OCI-LY3 (cell line): ENCODE measurements at regions not wholly inside any gene's neighbourhood (a gene's known extent, or its start where the extent isn't known, plus 50 kb on each side); places are given as distances from the start of the nearest gene placed in this dataset.

ENCODE experiments used
- H2AFZ ChIP-seq: fragments of 200-600, 300-600 bp; shearing (Covaris generic); 2 replicates; pipeline ENCODE4 v1.6.0; 2014; ENCODE audit warnings: antibody characterized with exemption, low read depth, low read length
- H3K27ac ChIP-seq: fragments of 200-600, 300-600 bp; sonication (generic); 2 replicates; pipeline ENCODE4 v1.5.1; 2014; ENCODE audit warnings: mild to moderate bottlenecking, low read length, moderate library complexity, mixed read lengths
- H3K27me3 ChIP-seq: fragments of 200-600, 300-600 bp; sonication (generic); 2 replicates; pipeline ENCODE4 v1.6.1; 2014; ENCODE audit warnings: low read depth, low read length, mixed read lengths
- H3K36me3 ChIP-seq: fragments of 200-600, 300-600 bp; sonication (generic); replicated peaks from 2 replicates; pipeline ENCODE3; 2014; ENCODE audit warnings: low read depth, low read length, mixed read lengths
- H3K4me1 ChIP-seq: fragments of 300-600, 200-600 bp; sonication (generic); 2 replicates; pipeline ENCODE4 v1.6.1; 2014; ENCODE audit warnings: low read length, mixed read lengths
- H3K4me2 ChIP-seq: fragments of 200-600, 300-600 bp; sonication (generic); 2 replicates; pipeline ENCODE4 v1.6.1; 2014; ENCODE audit warnings: low read length, mixed read lengths
- H3K4me3 ChIP-seq: fragments of 300-600, 200-600 bp; sonication (generic); 2 replicates; pipeline ENCODE4 v1.5.1; 2014; ENCODE audit warnings: antibody characterized with exemption, mild to moderate bottlenecking, low read length, moderate library complexity
- H3K79me2 ChIP-seq: fragments of 300-600, 200-600 bp; shearing (Covaris generic); 2 replicates; pipeline ENCODE4 v1.6.1; 2014; ENCODE audit warnings: mild to moderate bottlenecking, low read length, mixed read lengths
- H3K9ac ChIP-seq: fragments of 300-600, 200-600 bp; shearing (Covaris generic); 2 replicates; pipeline ENCODE4 v1.6.0; 2014; ENCODE audit warnings: mild to moderate bottlenecking, low read length, moderate library complexity
- H3K9me3 ChIP-seq: fragments of 200-600, 300-600 bp; shearing (Covaris generic); 2 replicates; pipeline ENCODE4 v1.6.1; 2014; ENCODE audit warnings: low read length, mixed read lengths; ENCODE audit not compliant: insufficient read depth
- H4K20me1 ChIP-seq: fragments of 200-600, 300-600 bp; sonication (generic); 2 replicates; pipeline ENCODE4 v1.6.1; 2016; ENCODE audit warnings: low read length, mixed read lengths; ENCODE audit not compliant: insufficient read depth
- EZH2phosphoT487 ChIP-seq: fragments of 200-600 bp; shearing (Covaris generic); IDR thresholded peaks from 2 replicates; pipeline ENCODE4 v1.6.1; 2018; ENCODE audit warnings: antibody characterized with exemption, mixed run types, low read depth
- TF ChIP-seq, protein P1 (sequence below): fragments of 200-600, 300-600 bp; sonication (generic); IDR thresholded peaks from 2 replicates; pipeline ENCODE4 v1.5.1; 2014; ENCODE audit warnings: antibody characterized with exemption, low read length, low read depth

DNA sequence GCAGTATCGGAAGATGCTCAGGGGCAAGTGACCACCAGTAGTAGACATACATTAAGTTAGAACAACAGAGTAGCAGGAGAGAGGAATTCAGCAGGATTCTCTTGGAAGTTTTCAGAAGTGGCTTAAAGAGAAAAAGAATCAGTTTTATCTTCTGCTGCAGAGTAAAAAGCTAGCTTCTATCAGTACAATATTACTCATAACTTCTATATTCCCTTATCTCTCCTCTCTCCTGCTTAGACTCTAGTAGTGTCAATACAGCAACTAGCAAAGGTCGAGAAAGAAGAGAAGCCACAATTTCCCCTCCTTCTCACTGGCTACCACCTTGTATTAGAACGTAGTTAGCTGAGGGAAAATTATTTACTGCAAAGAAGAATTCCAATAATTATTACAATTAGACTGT, 539.7 kb downstream of the DIPK2A start:
- Histone ChIP-seq H3K4me1 (no peaks in the 10 kb centered on the region), H3K27me3 (no peaks in the 10 kb centered on the region), H2AFZ (no peak overlapping the region), H4K20me1 (no peaks in the 10 kb centered on the region), H3K4me3 (no peak overlapping the region), H3K27ac (no peak overlapping the region), H3K79me2 (no peaks in the 10 kb centered on the region), H3K9me3 (no peaks in the 10 kb centered on the region), H3K4me2 (no peak overlapping the region), H3K9ac (no peak overlapping the region), H3K36me3 (no peaks in the 10 kb centered on the region)
- TF ChIP-seq EZH2phosphoT487, result no peak

DNA sequence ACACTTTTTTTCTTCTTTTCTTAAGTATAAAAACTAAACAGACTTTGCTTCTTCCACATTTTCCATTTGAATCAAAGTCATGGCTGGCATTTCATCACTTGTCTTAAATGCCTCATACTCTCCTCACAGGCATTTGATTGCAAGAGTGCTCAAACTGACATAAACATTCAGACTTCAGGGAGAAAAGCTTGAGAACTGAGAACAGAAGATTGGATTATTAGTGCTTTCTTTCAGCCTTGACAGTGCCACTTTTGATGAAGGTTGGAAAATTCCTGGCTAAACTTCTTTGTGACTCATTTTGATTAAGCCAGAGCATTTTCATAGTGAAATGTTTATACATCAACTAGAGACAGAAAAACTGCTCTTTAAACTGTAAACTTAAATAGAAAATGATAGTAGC, 544.4 kb downstream of the DIPK2A start:
- Histone ChIP-seq H3K4me2 (no peak overlapping the region), H3K4me3 (no peak overlapping the region), H4K20me1 (no peaks in the 10 kb centered on the region), H3K9me3 (no peaks in the 10 kb centered on the region), H3K4me1 (no peaks in the 10 kb centered on the region), H3K79me2 (no peaks in the 10 kb centered on the region), H3K9ac (no peak overlapping the region), H2AFZ (no peak overlapping the region), H3K27me3 (no peaks in the 10 kb centered on the region), H3K27ac (no peak overlapping the region), H3K36me3 (no peaks in the 10 kb centered on the region)
- no peak for TF ChIP-seq EZH2phosphoT487
- TF ChIP-seq, protein P1, sequence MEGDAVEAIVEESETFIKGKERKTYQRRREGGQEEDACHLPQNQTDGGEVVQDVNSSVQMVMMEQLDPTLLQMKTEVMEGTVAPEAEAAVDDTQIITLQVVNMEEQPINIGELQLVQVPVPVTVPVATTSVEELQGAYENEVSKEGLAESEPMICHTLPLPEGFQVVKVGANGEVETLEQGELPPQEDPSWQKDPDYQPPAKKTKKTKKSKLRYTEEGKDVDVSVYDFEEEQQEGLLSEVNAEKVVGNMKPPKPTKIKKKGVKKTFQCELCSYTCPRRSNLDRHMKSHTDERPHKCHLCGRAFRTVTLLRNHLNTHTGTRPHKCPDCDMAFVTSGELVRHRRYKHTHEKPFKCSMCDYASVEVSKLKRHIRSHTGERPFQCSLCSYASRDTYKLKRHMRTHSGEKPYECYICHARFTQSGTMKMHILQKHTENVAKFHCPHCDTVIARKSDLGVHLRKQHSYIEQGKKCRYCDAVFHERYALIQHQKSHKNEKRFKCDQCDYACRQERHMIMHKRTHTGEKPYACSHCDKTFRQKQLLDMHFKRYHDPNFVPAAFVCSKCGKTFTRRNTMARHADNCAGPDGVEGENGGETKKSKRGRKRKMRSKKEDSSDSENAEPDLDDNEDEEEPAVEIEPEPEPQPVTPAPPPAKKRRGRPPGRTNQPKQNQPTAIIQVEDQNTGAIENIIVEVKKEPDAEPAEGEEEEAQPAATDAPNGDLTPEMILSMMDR, result no peak

DNA sequence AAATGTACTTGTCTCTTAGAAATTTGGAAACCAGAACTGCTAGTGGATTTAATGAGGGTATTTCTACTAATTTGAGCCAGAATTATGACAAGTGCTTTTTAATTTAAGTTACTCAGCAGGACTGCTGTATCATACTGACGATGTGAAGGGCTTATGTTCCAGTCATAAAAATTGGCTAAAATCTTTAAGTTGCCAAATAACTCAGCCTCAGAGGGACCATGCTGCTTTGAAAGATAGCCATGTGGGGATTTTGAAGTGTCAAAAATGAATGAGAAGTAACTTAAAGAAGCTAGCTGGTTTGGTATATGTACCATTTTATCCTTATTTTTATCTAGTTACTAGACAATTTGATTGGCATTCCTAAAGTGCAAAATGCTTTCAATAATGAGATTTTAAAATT, 545.0 kb downstream of the DIPK2A start:
- Histone ChIP-seq H4K20me1 (no peaks in the 10 kb centered on the region), H3K27me3 (no peaks in the 10 kb centered on the region), H2AFZ (no peak overlapping the region), H3K4me2 (no peak overlapping the region), H3K79me2 (no peaks in the 10 kb centered on the region), H3K27ac (no peak overlapping the region), H3K4me1 (no peaks in the 10 kb centered on the region), H3K9ac (no peak overlapping the region), H3K36me3 (no peaks in the 10 kb centered on the region), H3K9me3 (no peaks in the 10 kb centered on the region), H3K4me3 (no peak overlapping the region)
- no peak for TF ChIP-seq EZH2phosphoT487
- TF ChIP-seq, protein P1, result no peak

DNA sequence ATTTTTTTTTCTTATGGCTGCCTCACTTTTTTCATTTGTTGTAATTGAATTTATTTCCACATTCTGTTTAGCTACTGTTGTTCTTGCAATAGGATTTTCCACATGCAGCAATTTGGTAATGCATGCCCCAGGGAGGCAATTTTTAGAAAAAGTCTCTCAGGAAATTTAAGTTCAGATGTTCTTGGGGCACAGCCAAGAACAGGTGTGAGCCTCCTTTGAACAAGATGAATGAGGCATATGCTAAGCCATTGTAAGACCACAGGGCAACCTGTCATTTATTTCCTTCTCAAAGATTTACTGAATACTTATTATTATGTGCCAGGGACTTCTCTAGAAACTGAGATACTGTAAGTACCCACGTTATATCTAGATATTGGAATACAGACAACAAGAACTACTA, 549.5 kb downstream of the DIPK2A start:
- Histone ChIP-seq H3K79me2 (no peaks in the 10 kb centered on the region), H3K4me2 (no peak overlapping the region), H3K9ac (no peak overlapping the region), H4K20me1 (no peaks in the 10 kb centered on the region), H3K36me3 (no peaks in the 10 kb centered on the region), H3K4me3 (no peak overlapping the region), H3K27me3 (no peaks in the 10 kb centered on the region), H3K9me3 (no peaks in the 10 kb centered on the region), H2AFZ (no peak overlapping the region), H3K4me1 (peaks cover 13% of the 10 kb centered on the region), H3K27ac (no peak overlapping the region)
- TF ChIP-seq, protein P1, result no peak
- TF ChIP-seq EZH2phosphoT487, result no peak

DNA sequence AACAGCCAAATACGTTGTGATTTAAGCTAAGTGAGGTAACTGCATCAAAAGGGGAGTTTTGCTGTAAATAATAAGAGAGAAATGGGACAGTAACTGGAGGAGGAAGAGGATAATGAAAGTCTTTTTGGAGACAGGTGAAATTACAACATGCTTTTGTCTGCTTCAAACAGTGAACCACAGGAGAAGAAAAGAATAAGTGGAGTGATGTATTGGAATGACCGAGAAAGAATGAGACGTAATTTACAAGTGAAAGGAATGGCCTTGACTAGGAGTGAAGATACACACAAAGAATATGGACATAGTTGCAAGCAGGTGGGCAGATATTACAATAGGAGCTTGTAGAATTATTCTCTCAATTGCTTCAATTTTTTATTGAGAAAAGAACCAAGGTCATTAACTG, 550.8 kb downstream of the DIPK2A start:
- H3K9ac ChIP-seq, result no peak overlapping the region
- no peak overlapping the region for H3K27ac ChIP-seq
- no peaks in the 10 kb centered on the region for H3K27me3 ChIP-seq
- H3K79me2 ChIP-seq, result no peaks in the 10 kb centered on the region
- no peak for TF ChIP-seq EZH2phosphoT487
- TF ChIP-seq, protein P1, result no peak
- H4K20me1 ChIP-seq, result no peaks in the 10 kb centered on the region
- H3K4me3 ChIP-seq, result no peak overlapping the region
- H3K4me1 ChIP-seq, result peaks cover 13% of the 10 kb centered on the region
- no peaks in the 10 kb centered on the region for H3K9me3 ChIP-seq
- no peak overlapping the region for H2AFZ ChIP-seq
- H3K36me3 ChIP-seq, result no peaks in the 10 kb centered on the region
- H3K4me2 ChIP-seq, result no peak overlapping the region
